HG02938 (cell line): ENCODE measurements at regions not wholly inside any gene's neighbourhood (a gene's known extent, or its start where the extent isn't known, plus 50 kb on each side); places are given as distances from the start of the nearest gene placed in this dataset.

ENCODE experiments used
- ATAC-seq: cut with Tn5 transposase; IDR thresholded peaks from one replicate; pipeline ENCODE4 v1.9.1; 2021; ENCODE audit warnings: mild to moderate bottlenecking, moderate library complexity; ENCODE audit not compliant: unreplicated experiment

DNA sequence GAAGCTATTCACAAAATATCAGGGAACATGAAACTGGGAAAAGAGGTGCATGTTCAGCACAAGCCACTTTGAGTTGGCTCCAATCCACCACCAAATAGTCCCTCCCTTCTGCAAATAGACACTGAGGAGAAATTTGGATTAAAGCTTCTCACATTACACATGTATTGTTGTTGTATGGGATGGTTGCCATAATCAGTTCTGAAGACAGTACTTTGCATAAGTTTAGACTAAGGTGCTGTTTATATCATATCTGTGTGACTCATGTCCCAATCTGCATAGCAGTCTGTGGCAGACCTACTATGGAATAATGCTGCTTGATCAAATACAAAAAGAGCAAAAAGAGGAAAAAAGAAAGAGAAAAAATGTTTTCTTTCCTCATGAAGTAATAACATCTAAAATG, 376.7 kb upstream of the DDI1 start:
- ATAC-seq = no peak

- ATAC-seq = no peak
These were observed 375.3 kb upstream of the DDI1 start for GRCh38 chr11:103661185-103661584.

DNA sequence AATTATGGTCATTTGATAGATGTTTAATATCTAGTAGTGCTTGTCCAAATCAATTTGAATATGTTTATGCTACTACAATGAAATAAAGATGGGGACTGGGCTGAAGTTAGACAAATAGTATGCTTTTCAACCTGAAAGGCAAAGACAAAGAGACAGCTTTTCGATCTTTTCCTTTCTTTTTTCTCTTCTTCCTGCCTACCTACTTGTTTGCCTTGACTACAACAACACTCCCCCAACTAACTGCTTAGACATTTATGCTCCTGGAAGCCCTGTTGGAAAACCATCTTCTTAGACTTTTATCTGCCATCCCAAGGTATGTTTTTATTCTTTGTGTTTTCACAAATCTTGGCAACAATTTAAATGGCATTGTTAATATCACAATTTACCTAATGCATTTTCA, 374.4 kb upstream of the DDI1 start:
- ATAC-seq = no peak

- ATAC-seq = peak; percentile 59
These were observed 373.6 kb upstream of the DDI1 start for GRCh38 chr11:103662880-103663279.

DNA sequence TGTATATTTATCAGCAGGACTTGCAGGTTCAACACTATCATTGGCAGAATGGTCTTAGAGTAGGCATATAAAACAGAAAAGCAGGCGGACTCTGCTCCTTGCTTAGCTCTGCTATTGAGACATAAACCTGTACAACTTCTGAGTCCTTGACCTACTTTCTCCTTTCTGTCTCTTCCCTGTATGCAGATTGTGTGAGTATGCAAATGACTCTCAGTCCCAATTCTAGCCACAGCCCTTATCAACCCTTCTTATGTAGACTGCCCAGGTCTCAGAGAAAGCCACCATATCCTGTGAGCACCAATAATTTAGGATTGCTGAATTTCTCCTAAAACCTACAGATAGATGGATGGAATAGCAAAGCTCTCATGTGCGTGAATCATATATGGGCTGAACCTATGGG, 367.6 kb upstream of the DDI1 start:
- no peak for ATAC-seq

- ATAC-seq = peak; percentile 63
These were observed 365.2 kb upstream of the DDI1 start for GRCh38 chr11:103671143-103671651.

GRCh38 chr11:103673773-103674172, 362.7 kb upstream of the DDI1 start:
- ATAC-seq = no peak

- no peak for ATAC-seq
These were observed 360.0 kb upstream of the DDI1 start for GRCh38 chr11:103676413-103676812.

- ATAC-seq = no peak
These were observed 355.6 kb upstream of the DDI1 start for GRCh38 chr11:103680826-103681225.

DNA sequence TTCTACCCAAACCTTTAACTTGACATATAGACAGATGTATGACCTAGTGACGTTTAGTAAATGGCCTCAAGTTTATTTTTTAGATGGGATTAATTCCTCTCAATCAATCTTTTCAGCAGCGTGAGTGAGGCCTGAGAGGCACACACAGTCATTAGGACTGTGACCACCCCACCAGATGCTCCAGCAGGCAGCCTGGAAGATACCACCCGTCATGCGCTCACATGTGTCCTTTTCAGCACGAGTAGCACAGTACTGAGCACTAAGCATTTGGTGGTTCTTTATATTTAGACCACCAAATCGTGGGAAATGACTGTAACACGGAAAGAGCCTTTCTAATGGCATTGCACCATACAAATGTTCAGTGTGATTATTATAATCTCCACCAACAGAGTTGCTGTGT, 354.6 kb upstream of the DDI1 start:
- ATAC-seq = peak; percentile 21

GRCh38 chr11:103682318-103683184, 353.9 kb upstream of the DDI1 start:
- peak; percentile 93 for ATAC-seq

DNA sequence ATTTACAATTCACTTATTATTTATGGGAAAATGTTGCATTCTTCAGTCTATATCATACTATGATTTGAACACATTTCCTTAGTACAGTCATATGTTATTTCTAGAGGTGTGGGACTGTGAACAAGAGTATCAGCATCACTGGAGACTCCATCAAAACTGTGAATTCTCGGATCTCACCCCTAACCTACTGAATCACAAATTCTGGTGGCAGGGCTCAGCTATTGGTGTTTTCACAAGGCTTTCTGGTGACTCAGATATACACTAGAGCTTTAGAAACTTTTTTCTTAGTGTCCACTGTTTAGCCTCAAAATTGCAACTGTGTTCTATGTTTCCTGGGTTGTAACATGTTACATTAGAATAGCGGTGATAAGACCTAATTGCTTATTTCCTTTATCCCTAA, 352.9 kb upstream of the DDI1 start:
- no peak for ATAC-seq

DNA sequence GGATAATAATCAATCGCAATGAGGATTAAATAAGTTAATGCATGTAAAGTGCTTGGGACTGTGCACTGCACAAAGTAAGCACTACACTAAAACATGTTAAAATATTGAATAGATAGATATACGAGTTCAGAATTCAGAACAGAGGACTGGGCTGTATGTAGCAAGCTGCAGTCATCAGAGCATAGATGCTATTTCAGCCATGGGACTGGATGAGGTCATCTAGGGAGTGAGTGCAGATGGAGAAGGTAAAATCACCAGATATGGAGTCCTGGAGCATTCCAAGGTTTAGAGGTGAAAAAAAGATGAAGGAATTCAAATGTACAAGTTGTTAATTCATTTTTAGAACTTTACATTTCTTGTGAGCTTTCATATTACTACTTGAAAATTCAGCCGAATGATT, 347.5 kb upstream of the DDI1 start:
- ATAC-seq = no peak

GRCh38 chr11:103690356-103690755, 346.1 kb upstream of the DDI1 start:
- no peak for ATAC-seq

DNA sequence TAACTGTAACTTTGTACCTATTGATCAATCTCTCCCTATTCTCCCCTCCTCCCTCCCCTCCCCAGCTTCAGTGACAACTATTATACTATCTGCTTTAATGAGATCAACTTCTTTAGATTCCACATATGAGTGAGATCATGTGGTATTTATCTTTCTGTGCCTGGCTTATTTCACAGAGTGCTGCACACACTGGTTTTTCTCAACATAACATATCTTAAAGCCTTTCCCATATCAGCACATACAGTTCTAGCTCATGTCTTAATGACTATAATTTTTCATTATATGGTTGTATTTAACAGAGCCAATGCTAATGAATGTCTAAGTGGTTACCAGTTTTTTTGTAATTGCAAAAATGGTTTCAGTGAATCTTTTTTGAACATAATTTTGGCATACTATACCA, 340.3 kb upstream of the DDI1 start:
- ATAC-seq = no peak

- ATAC-seq = no peak
These were observed 337.2 kb upstream of the DDI1 start for GRCh38 chr11:103699216-103699615.

- ATAC-seq = no peak
These were observed 336.8 kb upstream of the DDI1 start for GRCh38 chr11:103699656-103700055.

GRCh38 chr11:103700622-103701021, 335.8 kb upstream of the DDI1 start:
- no peak for ATAC-seq

- no peak for ATAC-seq
These were observed 333.0 kb upstream of the DDI1 start for GRCh38 chr11:103703437-103703836.

DNA sequence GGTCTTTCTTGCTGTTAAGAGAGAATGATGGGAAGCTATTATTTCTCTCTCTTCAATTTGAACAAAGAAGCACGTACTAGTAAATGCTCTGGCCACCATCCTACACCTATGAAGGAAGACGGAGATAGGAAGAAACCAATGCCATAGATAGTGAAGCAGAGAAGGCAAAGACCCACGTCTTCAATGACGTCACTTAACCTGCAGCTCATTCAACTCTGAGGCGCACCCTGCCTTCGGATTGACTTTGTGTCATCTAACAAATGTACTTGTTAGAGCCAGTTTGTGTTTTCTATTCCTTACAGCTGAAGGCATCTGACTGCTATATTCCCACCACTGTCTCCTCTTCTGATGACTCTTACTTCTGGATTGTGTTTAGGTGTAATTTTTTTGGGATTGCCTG, 332.5 kb upstream of the DDI1 start:
- no peak for ATAC-seq

DNA sequence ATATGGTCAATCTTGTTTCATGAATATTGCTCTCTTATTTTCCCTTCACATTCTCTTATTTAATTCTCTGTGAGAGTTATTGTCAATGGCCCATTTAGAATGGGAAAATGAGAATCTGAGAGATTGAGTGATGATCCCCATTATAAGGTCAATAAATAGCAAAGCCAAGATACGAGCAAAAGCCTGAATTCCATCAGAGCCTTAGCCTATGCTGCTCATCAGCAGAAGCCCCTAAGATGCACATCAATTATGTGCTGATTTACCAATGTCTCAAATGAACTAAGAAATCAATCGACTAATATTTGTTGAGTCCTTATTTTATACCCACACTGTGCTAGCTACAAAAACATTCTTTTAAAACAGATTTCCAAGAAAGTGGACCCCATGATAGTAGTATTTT, 330.8 kb upstream of the DDI1 start:
- no peak for ATAC-seq

- ATAC-seq = peak; percentile 81
These were observed 327.1 kb upstream of the DDI1 start for GRCh38 chr11:103709371-103709770.

- no peak for ATAC-seq
These were observed 322.2 kb upstream of the DDI1 start for GRCh38 chr11:103714246-103714645.
